GM21528 (cell line): ENCODE measurements at regions not wholly inside any gene's neighbourhood (a gene's known extent, or its start where the extent isn't known, plus 50 kb on each side); places are given as distances from the start of the nearest gene placed in this dataset.

ENCODE experiments used
- ATAC-seq: cut with Tn5 transposase; IDR thresholded peaks from one replicate; pipeline ENCODE4 v1.9.1; 2021; ENCODE audit warnings: mild to moderate bottlenecking, moderate library complexity; ENCODE audit not compliant: unreplicated experiment, low FRiP score

DNA sequence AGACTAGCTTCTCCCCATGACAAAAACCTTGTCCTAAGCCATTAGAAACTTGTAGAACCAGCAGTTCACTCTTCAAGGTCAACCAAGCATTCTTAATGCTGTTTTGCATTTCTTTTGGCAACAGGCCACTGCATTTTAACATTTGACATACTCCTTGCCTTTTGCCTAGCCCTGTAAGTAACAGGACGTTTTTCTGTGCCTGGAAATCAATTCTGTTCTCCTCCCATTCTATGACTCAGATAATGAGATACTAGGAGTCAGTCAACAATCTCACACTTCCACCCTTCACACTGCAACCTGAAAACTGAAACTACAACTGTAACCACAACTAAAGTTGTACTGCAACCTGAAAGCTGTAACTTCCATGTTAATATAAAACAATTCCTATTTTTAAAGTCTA, 268.7 kb downstream of the MZT1 start:
- no peak for ATAC-seq

DNA sequence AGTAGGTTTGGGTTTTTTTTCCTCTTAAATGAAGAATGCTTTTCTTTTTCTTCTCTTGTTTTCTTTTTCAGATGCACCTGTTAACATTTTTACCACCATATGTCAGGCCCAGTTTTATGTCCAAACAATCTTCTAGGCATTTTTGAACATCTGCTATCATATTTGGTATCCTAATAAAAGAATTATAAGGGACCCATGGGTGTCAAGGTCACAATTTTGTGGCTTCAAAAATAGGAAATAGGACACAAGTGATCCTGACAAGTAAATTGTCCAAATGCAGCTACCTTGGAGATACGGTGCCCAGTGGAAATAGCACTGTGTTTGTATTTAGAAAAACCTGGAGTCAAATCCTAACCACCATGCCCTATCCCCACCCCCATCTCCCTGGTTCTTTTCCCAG, 270.3 kb downstream of the MZT1 start:
- ATAC-seq: no peak

DNA sequence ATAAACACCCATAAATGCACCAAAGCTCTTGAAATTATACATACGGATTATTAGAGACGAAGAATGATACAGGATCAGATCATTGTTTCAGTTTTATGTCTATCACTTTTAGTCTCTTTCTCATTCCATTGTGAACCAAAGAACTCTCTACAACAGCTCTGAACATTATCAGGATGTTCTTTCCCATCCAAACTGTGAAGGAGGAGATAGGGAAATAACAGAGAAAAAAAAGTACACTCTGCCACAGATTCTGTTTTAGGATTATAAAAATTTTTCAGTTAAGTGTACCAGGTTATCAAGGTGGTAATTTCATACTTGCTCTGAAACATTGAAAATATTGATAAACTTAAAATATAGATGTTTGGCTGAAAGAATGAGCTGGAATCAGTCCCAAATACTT, 270.9 kb downstream of the MZT1 start:
- ATAC-seq: no peak

DNA sequence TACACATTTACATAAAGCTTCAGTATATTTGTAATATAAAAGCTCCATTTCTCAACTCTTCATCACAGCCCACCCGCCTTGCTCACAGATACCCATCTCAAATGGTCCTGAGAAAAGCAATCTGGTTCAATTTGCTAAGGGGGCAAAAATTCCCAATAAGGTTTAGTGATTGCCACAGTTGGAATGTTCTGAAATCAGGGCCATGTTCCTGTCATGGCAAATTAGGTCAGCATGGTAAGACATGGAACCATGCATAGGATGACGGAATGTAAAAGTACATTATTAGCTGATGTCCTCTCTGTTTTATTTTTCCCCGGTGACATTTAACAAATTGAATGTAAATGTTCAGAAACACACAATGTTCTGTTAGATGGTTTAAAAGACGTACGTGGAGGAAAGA, 274.3 kb downstream of the MZT1 start:
- no peak for ATAC-seq

DNA sequence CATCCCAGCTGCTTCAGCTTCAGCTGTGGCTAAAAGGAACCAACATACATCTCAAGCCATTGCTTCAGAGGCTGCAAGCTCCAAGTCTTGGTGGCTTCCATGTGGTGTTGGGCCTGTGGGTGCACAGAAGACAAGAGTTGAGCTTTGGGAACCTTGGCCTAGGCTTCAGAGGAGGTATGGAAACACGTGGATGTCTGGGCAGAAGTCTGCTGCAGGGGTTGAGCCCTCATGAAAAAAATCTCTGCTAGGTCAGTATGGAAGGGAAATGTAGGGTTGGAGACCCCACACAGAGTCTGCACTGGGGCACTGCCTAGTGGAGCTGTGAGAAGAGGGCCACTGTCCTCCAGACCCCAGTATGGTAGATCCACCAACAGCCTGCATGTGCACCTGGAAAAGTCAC, 279.3 kb downstream of the MZT1 start:
- ATAC-seq: no peak

DNA sequence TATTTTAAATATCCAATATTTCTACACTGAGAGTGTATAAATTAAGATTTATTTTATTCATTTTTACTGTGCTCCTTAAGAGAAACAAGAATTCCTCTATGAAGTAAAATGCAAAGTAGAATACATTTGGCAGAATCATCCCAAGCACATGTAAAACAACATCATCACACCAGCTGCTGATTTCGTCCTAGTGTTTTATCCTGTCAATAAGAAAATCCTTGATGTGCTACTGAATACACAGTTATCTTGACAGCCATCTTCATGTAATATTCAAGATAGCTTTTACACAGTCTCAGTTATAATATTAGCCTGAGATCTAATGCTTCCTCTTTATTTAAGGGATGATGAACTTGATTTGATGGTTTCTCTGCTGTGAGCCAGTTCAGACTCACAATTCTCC, 282.4 kb downstream of the MZT1 start:
- ATAC-seq: no peak

DNA sequence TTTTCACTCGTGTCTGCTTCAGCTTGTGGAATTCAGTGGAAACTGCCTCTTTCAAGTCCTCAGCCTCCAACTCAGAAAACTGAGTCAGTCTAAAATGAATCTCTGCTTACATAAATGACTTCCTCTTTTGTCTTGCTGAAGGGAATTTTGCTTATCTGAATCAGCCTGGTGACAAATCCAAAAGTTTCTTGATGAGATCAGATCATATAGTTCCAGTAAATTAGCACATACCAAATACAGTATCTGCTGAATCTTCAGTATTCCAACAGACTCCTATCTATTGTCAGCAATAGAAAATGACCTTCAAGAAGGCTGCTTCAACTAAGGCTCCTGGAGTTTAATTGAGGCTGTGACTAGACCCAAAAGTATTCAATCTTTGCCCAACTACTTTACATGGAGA, 290.0 kb downstream of the MZT1 start:
- ATAC-seq: no peak

DNA sequence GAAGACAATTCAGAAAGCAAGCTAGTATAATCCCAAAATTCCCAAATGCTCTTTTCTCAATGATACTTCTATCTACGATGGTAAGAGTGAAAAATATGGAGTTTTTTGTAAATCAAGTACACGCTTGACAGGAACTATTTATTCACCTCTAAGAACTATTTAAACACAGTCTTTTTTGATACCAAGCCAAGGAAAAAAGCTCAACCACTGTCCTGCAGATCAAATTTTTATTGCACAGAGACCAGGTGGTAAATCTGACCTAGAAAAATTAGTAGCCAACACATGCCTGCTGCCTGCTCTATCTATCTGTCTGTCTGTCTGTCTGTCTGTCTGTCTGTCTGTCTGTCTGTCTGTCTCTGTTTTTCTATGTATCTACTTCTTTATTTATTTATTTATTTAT, 292.2 kb downstream of the MZT1 start:
- no peak for ATAC-seq

DNA sequence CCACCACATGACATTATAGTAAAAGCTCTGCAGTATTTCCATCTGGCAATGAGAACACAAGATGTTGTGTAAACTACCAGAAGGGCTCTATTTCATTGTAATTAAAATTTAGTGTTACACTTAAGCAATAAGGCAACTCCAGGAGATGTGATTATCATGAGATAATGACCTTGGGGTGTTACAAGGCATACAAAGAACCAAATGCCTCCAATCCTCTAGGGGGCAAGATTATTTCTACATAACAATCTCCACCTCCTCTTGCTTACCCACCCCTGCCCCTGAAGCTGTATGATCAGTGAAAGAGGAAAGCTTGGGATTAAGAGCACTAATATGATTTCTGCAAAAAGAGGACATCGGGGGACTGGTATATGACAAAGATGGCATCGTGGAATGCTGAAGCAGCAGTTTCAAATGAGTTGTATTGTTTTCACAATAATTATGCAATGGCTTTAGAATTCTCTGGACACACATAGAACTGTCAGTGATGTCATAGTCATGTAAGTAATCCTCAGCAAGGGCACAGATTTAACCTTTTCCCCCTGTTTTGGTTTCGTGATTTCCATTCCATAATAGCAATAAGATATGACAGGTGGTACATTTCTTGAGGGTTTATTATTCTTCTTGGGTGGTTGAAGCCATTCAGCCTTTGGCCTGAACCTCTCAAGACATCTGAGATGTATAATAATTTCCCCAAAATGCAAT, 295.3 kb downstream of the MZT1 start:
- ATAC-seq: no peak

DNA sequence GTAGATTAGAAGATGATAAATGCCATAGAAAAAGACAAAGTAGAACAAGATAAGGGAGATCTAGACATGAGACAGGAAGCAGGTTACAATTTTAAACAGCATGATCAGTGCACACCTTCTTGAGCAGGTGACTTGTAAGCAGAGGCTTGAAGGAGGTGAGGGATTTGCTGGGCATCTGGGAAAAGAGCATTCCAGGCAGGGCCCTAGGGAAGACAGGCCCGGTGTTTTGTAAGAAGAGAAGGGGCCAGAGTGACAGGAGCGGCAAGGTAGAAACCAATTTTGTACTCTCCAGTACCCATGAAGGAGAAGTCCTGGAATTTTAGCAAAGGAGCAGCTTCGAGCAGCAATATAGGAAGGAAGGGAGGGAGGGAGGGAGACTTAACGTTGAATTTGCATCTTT, 296.5 kb downstream of the MZT1 start:
- no peak for ATAC-seq

DNA sequence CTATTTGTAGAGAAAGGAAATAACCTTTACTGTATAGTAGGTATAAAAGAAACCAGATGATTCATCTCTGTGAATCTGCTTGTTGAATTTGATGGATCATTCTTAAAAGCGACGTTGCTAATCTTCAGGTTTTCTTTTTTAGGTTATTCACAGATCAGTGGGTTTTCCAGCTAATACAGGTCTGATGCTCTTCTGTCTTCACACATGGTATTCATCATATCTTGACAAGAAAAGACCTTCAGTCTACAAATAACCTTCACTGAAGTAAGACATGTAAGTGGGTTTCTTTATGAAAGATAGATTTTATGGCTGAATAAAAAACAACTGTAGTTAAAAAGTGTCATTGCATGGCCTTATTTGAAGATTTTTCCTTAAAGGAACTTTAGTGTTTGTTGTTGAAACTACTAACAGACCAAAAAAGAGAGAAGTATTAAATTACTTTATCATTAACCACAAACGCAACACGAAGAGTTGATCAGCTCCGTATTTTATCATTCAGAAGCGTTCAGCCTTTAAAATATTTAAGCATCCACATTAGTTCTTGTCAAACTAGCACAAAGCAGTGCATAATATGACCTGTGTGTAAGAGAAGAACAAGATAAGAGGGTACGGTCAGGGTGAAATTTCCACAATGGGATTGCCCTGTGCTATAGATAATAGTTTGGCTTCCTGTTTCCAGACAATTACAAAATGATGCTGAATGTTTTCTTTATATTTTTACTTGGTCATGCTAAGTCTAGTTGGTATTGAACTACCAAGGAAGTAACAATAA, 299.5 kb downstream of the MZT1 start:
- no peak for ATAC-seq

DNA sequence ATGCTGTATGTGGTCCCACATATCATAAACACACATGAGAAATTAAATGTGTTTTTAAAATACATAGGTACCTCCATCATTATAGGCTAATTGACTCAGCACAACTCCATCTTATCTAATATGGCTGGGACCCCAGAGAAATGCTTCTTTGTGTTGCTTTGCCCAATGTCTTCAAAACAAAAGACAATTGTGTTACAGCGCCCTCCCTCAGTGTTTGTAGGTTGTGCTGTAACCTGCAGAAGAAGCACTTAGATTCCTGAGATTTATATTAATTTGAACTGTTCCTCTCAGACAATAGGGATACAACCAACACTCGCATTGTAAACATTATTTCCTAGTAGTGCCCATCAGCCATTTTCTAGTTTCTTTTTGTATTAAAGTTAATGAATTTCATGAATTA, 303.4 kb downstream of the MZT1 start:
- ATAC-seq: no peak

DNA sequence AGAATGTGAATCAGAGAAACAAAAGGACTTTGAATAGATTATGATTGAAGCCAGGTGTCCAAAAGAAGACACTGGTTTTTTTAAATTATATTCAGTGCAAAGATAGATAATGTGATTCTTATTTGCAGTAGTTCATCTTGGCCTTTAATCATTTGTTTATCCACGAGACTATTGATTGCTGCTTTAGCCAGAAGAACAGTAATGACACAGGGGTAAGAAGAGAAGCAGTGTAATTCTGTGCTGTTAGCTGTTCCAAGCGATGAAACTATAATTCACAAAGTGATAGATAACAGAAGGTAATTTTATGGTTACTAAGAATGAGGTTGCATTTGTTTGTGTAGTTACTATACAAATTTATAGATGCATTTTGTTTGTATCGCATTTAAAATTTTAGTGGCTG, 311.6 kb downstream of the MZT1 start:
- ATAC-seq: no peak

DNA sequence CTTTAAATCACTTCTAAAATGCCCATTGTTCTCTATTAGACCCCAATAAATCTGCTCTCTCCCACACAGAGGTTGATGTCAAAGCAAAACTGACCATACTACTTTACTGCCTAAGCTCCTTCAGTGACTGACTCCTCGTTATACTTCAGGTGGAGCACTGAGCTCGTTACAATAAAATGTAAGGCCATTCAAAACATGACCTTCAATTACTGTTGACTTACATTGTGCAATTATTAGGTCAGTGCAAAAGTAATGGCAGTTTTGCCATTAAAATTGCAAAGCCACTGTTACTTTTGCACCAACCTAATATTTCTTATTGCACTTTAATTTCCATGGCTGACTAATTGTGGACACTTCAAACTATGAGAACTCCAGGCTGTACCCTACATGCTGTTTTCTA, 314.9 kb downstream of the MZT1 start:
- no peak for ATAC-seq

DNA sequence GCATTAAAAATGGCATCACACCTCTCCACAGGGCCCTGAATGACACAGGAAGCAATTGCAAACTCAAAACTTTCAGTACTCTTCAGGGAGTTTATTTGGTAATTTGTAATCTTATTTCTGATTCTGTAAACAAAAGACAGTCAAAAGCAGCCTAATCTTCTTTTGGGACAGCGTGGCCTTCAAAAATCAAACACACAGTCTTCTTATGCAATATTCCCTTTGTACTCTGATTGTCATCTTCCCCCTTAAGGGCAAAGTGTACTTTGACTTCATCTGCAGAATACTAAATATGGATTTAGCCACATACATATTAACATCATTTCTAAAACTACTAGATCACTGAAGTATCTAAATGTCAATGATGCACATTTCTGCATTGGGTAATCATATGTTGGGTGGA, 322.0 kb downstream of the MZT1 start:
- no peak for ATAC-seq

DNA sequence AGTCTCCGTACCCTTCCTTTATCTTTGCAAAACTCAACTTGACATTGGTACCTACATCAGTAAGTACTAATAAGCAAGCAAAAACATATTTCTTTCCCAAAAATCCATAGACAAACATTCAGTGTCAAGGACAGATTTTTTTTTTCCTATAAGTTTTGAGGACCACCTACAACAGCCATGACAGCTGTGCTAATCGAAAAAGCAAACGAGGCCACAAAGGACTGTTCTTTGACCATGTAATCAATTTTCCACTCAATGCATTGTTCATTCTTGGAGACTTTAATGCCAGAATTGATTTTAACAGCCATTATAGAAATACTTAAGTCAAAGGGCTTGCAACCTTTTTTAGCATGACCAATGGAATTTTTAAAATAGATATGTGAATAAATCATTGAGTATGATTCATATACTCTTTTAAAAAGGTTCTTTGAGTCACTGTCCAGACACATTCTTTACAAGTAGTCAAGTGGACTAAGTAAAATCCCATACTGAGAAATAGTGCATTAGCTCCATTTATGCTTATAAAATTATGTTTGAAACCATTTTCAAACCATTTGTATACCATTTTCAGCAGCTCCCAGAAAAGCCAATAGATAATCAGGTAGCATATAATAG, 323.9 kb downstream of the MZT1 start:
- ATAC-seq: no peak

DNA sequence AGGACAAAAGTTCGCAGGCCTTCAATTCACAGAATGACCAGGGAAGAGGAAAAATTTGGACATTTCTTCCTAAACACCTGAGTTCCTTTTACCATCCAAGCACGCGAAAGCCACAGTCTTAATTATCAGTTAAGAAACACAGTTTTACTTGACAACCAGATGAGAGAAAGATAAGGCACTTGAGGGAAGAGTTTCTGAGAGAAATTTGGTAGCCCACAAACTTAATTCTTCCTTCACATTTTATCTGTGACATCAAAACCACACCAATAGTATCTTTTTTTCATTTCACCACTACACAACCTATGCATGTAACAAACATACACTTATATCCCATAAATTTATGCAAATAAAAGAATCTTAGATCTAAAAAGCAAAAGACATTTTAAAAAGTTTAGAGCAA, 326.6 kb downstream of the MZT1 start:
- ATAC-seq: no peak

DNA sequence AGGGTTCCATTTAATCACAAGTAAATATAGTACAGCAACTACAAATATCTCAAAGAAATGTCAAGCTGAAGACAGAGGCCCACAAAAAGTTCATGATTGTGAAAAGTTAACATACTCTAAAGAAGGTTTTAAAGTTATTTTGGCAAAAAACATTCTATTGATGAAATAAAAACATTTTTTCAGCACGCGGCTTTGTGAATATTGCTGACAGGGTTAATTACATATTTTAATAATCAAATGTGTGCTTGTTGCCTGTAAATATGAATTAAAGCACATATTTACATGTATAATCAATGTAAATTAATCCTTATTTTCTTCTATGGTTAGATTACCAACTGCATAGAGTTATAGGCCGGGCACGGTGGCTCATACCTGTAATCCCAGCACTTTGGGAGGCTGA, 328.1 kb downstream of the MZT1 start:
- ATAC-seq: no peak

DNA sequence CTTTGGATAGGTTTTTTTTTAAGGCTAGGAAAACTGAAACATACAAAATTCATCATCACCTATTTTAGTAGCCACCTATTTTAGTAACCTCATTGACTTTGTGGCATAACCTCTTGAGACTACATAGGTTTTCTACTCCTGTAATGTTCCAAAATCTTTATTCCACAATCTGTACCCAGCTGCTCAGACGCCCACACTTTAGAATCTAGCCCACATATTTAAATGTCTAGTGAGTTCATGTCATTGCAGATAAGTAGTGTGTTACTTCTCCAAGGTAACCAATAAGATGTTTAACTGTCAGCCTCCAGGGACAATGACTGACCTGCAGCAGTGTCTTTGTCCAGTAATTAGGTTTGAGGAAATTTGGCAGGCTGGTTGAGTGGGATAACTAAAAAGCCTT, 330.2 kb downstream of the MZT1 start:
- no peak for ATAC-seq

DNA sequence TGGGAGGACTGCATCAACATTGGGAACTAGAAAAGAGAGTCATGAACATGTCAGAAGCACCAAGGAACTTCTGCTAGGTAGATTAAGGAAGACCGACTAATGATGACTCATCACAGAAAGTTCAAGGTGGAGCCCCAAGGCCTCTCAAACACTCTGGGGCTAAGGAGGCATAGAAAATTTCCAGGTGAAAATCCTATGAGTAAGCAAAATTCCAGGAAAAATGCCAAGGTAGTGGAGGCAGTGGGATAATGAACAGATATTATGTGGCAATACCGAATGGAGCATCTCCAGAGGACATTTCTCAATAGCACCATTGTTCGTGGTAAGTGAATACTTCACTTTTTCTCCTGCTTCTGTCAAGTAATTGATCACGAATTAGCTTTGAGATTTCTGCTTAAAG, 336.5 kb downstream of the MZT1 start:
- no peak for ATAC-seq

DNA sequence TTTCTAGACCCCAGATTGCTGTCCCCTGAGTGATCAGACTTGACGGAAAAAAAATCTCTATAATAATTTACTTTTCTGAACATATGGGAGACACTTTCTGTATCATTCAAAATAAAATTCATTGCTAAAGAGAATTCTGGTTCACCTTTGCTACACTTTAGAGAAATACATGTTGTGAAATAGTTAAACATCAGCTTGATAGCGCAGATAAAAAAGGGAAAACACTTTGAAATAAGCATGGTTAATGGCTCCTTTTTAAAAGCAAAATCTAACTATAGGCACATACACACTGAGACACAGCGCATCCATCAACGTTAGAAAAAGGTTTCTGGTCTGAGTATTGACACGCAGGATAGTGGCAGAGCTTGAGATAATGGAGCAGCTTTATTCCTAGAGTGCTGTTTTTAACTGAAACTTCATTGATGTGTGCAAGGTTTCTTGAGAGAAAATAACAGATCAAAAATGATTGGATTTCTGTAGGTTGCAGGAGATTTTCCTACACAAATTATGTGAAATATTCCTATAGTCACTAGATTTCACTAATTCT, 341.2 kb downstream of the MZT1 start:
- ATAC-seq: no peak

DNA sequence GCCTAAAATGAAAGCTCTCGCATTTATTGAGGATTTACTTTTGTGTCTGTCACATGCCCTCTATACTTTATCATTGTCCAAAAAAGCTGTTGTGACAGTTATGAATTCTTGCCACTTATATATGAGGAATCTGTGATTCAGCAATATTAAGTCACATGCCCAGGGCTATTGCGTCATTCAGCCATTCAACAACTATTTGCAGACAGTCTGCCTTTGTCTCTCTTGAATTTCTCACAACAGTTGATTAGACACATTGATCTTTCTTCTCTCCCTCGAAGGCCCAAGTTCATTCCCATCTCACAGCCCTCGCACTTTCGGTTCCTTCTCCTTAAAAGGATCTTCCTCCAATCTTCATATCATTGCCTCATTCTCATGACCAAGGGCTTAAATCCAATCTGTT, 342.6 kb downstream of the MZT1 start:
- no peak for ATAC-seq
